Glutamatergic neuron (in vitro differentiated cells): ENCODE measurements at regions not wholly inside any gene's neighbourhood (a gene's known extent, or its start where the extent isn't known, plus 50 kb on each side); places are given as distances from the start of the nearest gene placed in this dataset.

Source experiments
- DNase-seq: peaks from one replicate; pipeline ENCODE4 v3.0.0; 2022
- H3K27ac Mint-ChIP-seq: one replicate; pipeline ENCODE4 v1.8.0; 2020; ENCODE audit warnings: mild to moderate bottlenecking, mixed read lengths, inconsistent platforms; ENCODE audit not compliant: unreplicated experiment
- H3K27me3 Mint-ChIP-seq: one replicate; pipeline ENCODE4 v1.8.0; 2020; ENCODE audit warnings: mild to moderate bottlenecking, moderate library complexity, mixed read lengths, inconsistent platforms; ENCODE audit not compliant: unreplicated experiment
- H3K36me3 Mint-ChIP-seq: one replicate; pipeline ENCODE4 v1.8.0; 2020; ENCODE audit warnings: mild to moderate bottlenecking, mixed read lengths, inconsistent platforms; ENCODE audit not compliant: unreplicated experiment
- H3K4me1 Mint-ChIP-seq: one replicate; pipeline ENCODE4 v1.8.0; 2020; ENCODE audit warnings: mild to moderate bottlenecking, low read depth, mixed read lengths, inconsistent platforms; ENCODE audit not compliant: unreplicated experiment
- H3K4me3 Mint-ChIP-seq: one replicate; pipeline ENCODE4 v1.8.0; 2020; ENCODE audit warnings: mild to moderate bottlenecking, mixed read lengths, inconsistent platforms; ENCODE audit not compliant: unreplicated experiment
- H3K9me3 Mint-ChIP-seq: one replicate; pipeline ENCODE4 v1.8.0; 2020; ENCODE audit warnings: mild to moderate bottlenecking, moderate library complexity, mixed read lengths, inconsistent platforms; ENCODE audit not compliant: unreplicated experiment
- TF ChIP-seq, protein P1 (sequence below): fragments of 200-600 bp; sonication (generic); IDR thresholded peaks from one replicate; pipeline ENCODE4 v1.5.0; 2021; ENCODE audit not compliant: partially characterized antibody, unreplicated experiment

DNA sequence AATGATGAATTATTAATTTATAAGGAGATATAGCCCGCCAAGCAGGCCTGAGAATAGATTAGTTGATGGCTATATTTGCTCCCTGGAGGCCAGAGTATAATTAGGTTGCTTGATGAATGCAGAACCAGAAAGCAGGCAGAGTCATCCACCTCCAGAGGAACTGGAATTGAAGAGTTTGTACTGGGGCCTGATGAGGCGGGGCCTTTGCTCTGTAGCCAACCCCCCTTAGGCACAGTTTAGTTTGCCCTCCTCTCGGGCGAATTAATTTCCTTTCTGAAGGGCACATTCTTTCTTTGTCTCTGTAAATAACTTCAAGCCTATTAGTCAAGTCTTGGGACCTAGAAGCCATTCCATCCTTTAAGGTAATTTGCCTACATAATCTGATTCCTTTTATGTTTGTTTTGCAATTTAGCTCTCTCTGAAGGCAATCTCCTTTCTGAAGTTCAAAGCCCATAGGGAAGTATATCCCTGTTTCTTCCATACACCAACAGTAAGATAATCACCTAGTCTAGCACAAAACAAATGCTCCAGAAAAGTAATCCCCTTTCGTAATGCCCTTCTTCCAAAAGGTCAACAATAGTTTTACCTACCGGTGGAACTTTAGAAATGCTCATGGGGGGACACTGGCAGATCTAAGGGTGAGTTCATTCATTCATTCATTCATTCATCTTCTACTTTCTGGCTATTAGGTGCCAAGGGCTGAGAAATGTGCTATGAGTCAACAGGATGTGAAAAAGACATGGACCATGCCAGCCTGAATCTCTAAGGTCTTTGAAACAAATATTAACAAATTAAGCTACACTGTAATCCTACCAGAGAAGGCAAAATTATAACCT is 84.8 kb upstream of the NUDT4 start:
- Mint-ChIP-seq H3K27me3 (no peaks in the 10 kb centered on the region), H3K36me3 (no peaks in the 10 kb centered on the region), H3K27ac (no peak overlapping the region), H3K4me3 (no peak overlapping the region), H3K4me1 (no peaks in the 10 kb centered on the region), H3K9me3 (no peaks in the 10 kb centered on the region)
- TF ChIP-seq, protein P1, sequence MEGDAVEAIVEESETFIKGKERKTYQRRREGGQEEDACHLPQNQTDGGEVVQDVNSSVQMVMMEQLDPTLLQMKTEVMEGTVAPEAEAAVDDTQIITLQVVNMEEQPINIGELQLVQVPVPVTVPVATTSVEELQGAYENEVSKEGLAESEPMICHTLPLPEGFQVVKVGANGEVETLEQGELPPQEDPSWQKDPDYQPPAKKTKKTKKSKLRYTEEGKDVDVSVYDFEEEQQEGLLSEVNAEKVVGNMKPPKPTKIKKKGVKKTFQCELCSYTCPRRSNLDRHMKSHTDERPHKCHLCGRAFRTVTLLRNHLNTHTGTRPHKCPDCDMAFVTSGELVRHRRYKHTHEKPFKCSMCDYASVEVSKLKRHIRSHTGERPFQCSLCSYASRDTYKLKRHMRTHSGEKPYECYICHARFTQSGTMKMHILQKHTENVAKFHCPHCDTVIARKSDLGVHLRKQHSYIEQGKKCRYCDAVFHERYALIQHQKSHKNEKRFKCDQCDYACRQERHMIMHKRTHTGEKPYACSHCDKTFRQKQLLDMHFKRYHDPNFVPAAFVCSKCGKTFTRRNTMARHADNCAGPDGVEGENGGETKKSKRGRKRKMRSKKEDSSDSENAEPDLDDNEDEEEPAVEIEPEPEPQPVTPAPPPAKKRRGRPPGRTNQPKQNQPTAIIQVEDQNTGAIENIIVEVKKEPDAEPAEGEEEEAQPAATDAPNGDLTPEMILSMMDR: no peak
- no peak for DNase-seq

DNA sequence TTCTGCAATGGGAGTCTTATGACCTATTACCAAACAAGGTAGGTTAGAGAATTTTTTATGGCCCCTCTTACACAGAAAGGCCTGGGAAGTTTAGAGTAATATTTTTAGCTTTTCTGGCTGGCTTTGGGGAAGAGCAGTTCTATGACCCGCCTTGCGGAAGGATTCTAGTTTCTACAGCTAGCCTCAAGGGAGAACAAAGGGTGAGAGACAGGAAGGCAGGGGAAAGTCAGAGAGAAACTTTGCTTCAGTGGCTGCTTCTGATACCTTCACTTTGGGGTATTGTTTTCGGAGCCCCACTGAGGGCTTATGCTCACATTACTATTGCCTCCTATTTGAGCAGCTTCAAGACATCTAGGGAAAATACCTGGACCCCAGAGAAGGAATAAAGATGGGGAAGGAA is 80.7 kb upstream of the NUDT4 start:
- H3K27ac Mint-ChIP-seq: no peak overlapping the region
- TF ChIP-seq, protein P1: no peak
- no peaks in the 10 kb centered on the region for H3K36me3 Mint-ChIP-seq
- DNase-seq: no peak
- no peaks in the 10 kb centered on the region for H3K4me1 Mint-ChIP-seq
- no peak overlapping the region for H3K4me3 Mint-ChIP-seq
- peaks cover 2% of the 10 kb centered on the region for H3K9me3 Mint-ChIP-seq
- H3K27me3 Mint-ChIP-seq: no peaks in the 10 kb centered on the region

DNA sequence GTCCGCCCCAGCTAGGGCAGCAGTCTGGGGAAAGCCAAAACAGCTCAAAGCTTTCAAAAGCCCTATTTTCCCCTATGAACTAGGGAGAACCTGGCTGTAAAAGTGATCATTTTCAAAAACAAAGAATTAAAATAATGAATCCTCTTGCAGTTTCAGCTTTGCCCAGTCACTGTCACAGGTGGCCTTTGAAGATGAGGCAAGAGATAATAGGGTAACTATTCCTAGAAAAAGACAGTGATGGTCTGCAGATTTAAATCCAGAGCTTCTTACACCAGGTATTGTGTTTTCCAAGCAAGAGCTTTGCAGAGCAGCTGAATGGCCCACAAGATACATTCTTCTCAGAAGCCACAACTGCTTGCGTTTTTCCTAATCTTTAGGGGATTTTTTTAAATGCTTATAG is 80.2 kb upstream of the NUDT4 start:
- Mint-ChIP-seq H3K27me3 (no peaks in the 10 kb centered on the region), H3K27ac (no peak overlapping the region), H3K4me3 (no peak overlapping the region), H3K9me3 (peaks cover 2% of the 10 kb centered on the region), H3K36me3 (no peaks in the 10 kb centered on the region), H3K4me1 (no peaks in the 10 kb centered on the region)
- no peak for DNase-seq
- TF ChIP-seq, protein P1: no peak

DNA sequence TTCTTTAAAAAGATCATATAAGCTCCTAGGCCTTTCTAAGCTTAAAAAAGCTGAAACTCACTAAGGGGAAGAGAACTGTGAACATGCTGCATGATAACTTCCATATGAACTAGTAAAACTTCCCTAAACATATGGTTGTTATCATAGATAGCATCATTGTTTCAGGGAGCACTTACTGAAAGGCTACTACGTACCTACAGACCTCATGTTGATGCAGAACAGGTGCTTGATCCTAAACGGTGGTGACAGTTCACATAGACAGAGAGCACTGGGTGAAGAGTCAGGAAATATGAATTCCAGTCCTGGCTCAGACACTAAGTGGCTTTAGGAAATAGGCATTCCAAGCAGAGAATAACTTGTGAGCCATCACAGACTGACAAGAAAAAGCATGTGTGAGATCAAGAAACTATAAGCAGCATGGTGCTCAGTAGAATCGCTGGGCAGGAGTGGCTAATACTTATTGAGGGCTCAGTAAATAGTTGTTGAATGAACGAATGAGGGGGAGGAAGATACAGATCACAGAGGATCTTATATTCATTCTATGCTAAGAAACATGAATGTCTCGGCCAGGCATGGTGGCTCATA is 78.4 kb upstream of the NUDT4 start:
- TF ChIP-seq, protein P1: no peak
- no peaks in the 10 kb centered on the region for H3K36me3 Mint-ChIP-seq
- no peaks in the 10 kb centered on the region for H3K27me3 Mint-ChIP-seq
- H3K27ac Mint-ChIP-seq: no peak overlapping the region
- no peak for DNase-seq
- H3K4me1 Mint-ChIP-seq: no peaks in the 10 kb centered on the region
- no peak overlapping the region for H3K4me3 Mint-ChIP-seq
- peaks cover 2% of the 10 kb centered on the region for H3K9me3 Mint-ChIP-seq

DNA sequence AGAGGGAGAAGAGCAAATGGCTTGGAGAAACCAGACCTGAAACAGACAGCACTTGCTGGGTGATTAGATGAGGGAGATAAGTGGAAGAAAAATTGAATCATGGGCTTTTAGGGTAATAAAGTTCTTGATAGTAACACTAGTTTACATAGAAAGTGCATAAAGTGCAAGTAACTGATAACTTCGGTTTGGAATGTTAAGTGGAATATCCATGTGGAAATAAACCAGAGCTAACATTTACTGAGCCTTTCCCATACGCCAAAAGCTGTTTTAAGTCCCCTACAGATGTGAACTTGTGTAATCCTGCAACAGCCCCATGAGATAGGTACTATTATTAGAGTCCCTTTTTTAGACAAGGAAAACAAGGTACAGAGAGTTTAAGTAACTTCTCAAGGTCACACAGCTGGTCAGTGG is 77.1 kb upstream of the NUDT4 start:
- TF ChIP-seq, protein P1: no peak
- no peak for DNase-seq
- no peaks in the 10 kb centered on the region for H3K36me3 Mint-ChIP-seq
- H3K4me3 Mint-ChIP-seq: no peak overlapping the region
- H3K9me3 Mint-ChIP-seq: peaks cover 2% of the 10 kb centered on the region
- H3K27ac Mint-ChIP-seq: no peak overlapping the region
- H3K27me3 Mint-ChIP-seq: no peaks in the 10 kb centered on the region
- H3K4me1 Mint-ChIP-seq: no peaks in the 10 kb centered on the region
